ENCODE measurements at regions not wholly inside any gene's neighbourhood (a gene's known extent, or its start where the extent isn't known, plus 50 kb on each side); places are given as distances from the start of the nearest gene placed in this dataset.

DNA sequence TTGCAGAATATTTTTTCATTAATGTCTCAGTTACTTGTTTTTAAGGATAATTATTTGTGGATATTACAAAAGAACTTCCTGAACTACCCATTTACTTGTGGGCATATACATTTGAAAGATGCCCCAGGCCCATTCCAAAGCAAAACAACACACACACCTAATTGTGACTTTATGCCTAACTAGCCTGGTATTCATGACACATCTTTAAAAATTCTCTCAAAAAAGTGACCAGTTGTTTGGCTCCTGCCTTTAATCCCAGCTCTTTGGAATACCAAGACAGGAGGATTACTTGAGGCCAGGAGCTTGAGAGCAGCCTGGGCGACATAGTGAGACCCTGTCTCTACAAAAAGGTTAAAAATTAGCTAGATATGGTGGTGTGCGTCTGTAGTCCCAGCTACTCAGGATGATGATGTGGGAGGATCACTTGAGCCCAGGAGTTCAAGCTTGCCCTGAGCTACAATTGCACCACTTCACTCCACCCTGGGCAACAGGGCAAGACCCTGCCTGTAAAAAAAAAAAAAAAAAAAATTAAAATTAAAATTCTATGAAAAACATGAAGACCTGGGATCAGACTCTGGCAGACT, 51.7 kb upstream of the SLC4A7 start:
- no peak for TF ChIP-seq POLR2AphosphoS5 (IDR thresholded peaks at IDR 0.05)
- TF ChIP-seq, protein P1, sequence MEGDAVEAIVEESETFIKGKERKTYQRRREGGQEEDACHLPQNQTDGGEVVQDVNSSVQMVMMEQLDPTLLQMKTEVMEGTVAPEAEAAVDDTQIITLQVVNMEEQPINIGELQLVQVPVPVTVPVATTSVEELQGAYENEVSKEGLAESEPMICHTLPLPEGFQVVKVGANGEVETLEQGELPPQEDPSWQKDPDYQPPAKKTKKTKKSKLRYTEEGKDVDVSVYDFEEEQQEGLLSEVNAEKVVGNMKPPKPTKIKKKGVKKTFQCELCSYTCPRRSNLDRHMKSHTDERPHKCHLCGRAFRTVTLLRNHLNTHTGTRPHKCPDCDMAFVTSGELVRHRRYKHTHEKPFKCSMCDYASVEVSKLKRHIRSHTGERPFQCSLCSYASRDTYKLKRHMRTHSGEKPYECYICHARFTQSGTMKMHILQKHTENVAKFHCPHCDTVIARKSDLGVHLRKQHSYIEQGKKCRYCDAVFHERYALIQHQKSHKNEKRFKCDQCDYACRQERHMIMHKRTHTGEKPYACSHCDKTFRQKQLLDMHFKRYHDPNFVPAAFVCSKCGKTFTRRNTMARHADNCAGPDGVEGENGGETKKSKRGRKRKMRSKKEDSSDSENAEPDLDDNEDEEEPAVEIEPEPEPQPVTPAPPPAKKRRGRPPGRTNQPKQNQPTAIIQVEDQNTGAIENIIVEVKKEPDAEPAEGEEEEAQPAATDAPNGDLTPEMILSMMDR (IDR thresholded peaks at IDR 0.05): no peak
- no peak for TF ChIP-seq EP300 (IDR thresholded peaks at IDR 0.05; ENCODE audit: low read depth)
- TF ChIP-seq POLR2A (IDR thresholded peaks at IDR 0.05): no peak
- no peaks in the 10 kb centered on the region for H3K9me3 ChIP-seq
- WGBS, 2 donors (ENCODE audit: low coverage in 1 of 2): 86 to 90% methylated on average over 1 to 2 of the region's 2 CpGs
- no peaks in the 10 kb centered on the region for H3K27me3 ChIP-seq
- peak overlapping the region in 3 of 4 donors; percentile 67 to 79 (median 74) for H3K27ac ChIP-seq
- in situ Hi-C loops (cut with MboI; ENCODE audit: low pct_ligation_motif_present in 1 of 4, low pct_unique_long_range_greater_than_20kb in 1 of 4, low sequenced_read_pairs in 3 of 4): no loop called here
- H3K4me3 ChIP-seq: no peak overlapping the region
- intact Hi-C loops (cut with DNase I; ENCODE audit: low total_unique reads): no loop called here
- peaks cover 4 to 26% (median 10%) of the 10 kb centered on the region in 4 donors for H3K4me1 ChIP-seq
- H3K36me3 ChIP-seq: no peaks in the 10 kb centered on the region
- no peak for DNase-seq

DNA sequence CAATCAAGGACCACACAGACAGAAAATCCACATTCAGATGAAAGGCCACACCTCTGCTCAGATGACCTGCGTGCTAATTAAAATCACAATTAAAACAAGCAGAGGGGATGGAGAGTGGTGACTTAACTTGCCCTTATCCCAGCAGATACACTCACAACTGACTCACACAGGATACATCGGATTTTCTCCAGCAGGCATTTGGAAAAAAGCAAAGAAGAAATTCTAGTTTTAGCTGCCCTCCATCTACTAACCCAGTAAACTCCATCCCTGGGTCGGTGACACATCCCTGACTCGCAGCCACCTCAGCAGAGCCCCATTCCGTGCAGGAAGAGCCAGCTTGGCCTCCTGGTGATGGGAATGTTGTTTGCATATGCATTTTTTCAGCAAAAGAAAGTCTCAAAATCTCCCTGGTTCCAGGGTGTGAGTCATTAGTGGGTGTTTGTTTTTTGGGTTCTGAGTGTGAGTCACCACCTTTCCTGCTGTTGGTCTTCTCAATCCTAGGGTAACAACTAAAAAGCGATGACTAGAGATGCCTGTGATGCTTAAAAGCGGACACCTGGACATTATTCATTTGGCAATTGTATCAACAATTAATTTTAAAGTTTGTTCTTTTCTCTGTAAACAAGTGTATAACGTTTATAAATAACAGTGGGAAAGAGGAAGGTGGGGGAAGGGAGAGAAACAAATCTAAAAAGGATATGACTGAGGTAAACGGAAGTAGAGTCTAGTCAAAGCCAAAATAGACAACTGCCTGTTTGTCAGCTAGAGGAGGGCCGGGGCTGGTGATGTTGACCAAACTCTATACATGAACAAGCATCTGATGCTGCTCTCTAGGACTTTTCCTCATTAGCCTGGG, 49.8 kb upstream of the SLC4A7 start:
- intact Hi-C loops (cut with DNase I; ENCODE audit: low total_unique reads) (no loop called here), in situ Hi-C loops (cut with MboI; ENCODE audit: low pct_ligation_motif_present in 1 of 4, low pct_unique_long_range_greater_than_20kb in 1 of 4, low sequenced_read_pairs in 3 of 4) (no loop called here)
- peak; percentile 29 for DNase-seq
- Histone ChIP-seq H3K4me1 (peaks cover 4 to 26% (median 10%) of the 10 kb centered on the region in 4 donors), H3K4me3 (no peak overlapping the region), H3K27me3 (no peaks in the 10 kb centered on the region), H3K27ac (peak overlapping the region; percentile 67 to 79 (median 70)), H3K36me3 (no peaks in the 10 kb centered on the region), H3K9me3 (no peaks in the 10 kb centered on the region)
- WGBS, 2 donors (ENCODE audit: low coverage in 1 of 2): 39 to 48% methylated on average over 8 to 10 of the region's 10 CpGs
- no peak for TF ChIP-seq POLR2A (IDR thresholded peaks at IDR 0.05)
- TF ChIP-seq, protein P1 (IDR thresholded peaks at IDR 0.05): peak in 3 of 5 experiments; percentile 18 to 51 (median 31)
- peak in 1 of 3 donors; percentile 12 for TF ChIP-seq POLR2AphosphoS5 (IDR thresholded peaks at IDR 0.05)

Small RNAs in the stretch of these regions (small RNA-seq; reads per million reads assigned to genes)
- 0 reads per million in 4 donors for gene AC098614.2
- gene RF00019: 0 reads per million in 4 donors

Measured in transverse colon (tissue), 4 donors.